Stomach (tissue), 4 donors: ENCODE measurements at regions not wholly inside any gene's neighbourhood (a gene's known extent, or its start where the extent isn't known, plus 50 kb on each side); places are given as distances from the start of the nearest gene placed in this dataset.

Experiments
- CTCF ChIP-seq, 7 experiments: fragments of 450-650 bp in 4 of 7; fragments of 200-600 bp in 3 of 7; sonication (generic) in 3 of 7; IDR thresholded peaks; one replicate each; pipeline ENCODE4 v1.5.1; 2016 to 2019; ENCODE audit warnings: antibody characterized with exemption in 7 of 7, control low read depth in 2 of 7, mild to moderate bottlenecking in 1 of 7
- EP300 ChIP-seq: sonication (generic); formaldehyde crosslinking; IDR thresholded peaks from one replicate; pipeline ENCODE4 v1.6.1; 2017; ENCODE audit warnings: antibody characterized with exemption
- POLR2A ChIP-seq, 4 donors: fragments of 450-650 bp; IDR thresholded peaks; one replicate each; pipeline ENCODE4 v1.6.1; 2016; ENCODE audit warnings: antibody characterized with exemption in 4 of 4, control low read depth in 2 of 4, mild to moderate bottlenecking in 1 of 4, moderate library complexity in 1 of 4
- POLR2AphosphoS5 ChIP-seq, 3 donors: sonication (generic); formaldehyde crosslinking; IDR thresholded peaks; one replicate each; pipeline ENCODE4 v1.6.1; 2016; ENCODE audit warnings: antibody characterized with exemption in 3 of 3

- TF ChIP-seq CTCF (IDR thresholded peaks at IDR 0.05) = peak in 1 of 7 experiments; percentile 11
- TF ChIP-seq POLR2AphosphoS5 (IDR thresholded peaks at IDR 0.05) = no peak
- no peak for TF ChIP-seq POLR2A (IDR thresholded peaks at IDR 0.05)
- TF ChIP-seq EP300 = no peak
Observed at GRCh38 chr18:55861266-55861665, 273.3 kb upstream of the TCF4 start.
